ENCODE measurements at regions not wholly inside any gene's neighbourhood (a gene's known extent, or its start where the extent isn't known, plus 50 kb on each side); places are given as distances from the start of the nearest gene placed in this dataset.

GRCh38 chr6:163694988-163695398, 280.5 kb downstream of the QKI start:
- Histone ChIP-seq H3K27ac (ENCODE audit: low read length) (no peak overlapping the region), H3K27me3 (ENCODE audit: control insufficient read depth, insufficient read depth) (no peaks in the 10 kb centered on the region), H3K4me3 (ENCODE audit: low read length) (no peak overlapping the region), H3K9me3 (ENCODE audit: control insufficient read depth, low read length) (no peaks in the 10 kb centered on the region), H3K4me1 (ENCODE audit: control insufficient read depth, insufficient read depth, low read length) (no peaks in the 10 kb centered on the region)
- no peak for ATAC-seq
- intact Hi-C loops (cut with DNase I) = no loop called here
- 83% methylated on average over 6 of the region's 6 CpGs for WGBS
- no peak for DNase-seq

- Histone ChIP-seq H3K4me3 (ENCODE audit: low read length) (no peak overlapping the region), H3K27me3 (ENCODE audit: control insufficient read depth, insufficient read depth) (no peaks in the 10 kb centered on the region), H3K4me1 (ENCODE audit: control insufficient read depth, insufficient read depth, low read length) (no peaks in the 10 kb centered on the region), H3K9me3 (ENCODE audit: control insufficient read depth, low read length) (no peaks in the 10 kb centered on the region), H3K27ac (ENCODE audit: low read length) (no peak overlapping the region)
- WGBS = 90% methylated on average over 3 of the region's 3 CpGs
- intact Hi-C loops (cut with DNase I) = no loop called here
- ATAC-seq (no peak), DNase-seq (no peak)
Observed at GRCh38 chr6:163694072-163694471, 279.6 kb downstream of the QKI start.

- Histone ChIP-seq H3K4me3 (ENCODE audit: low read length) (no peak overlapping the region), H3K27ac (ENCODE audit: low read length) (no peak overlapping the region), H3K27me3 (ENCODE audit: control insufficient read depth, insufficient read depth) (no peaks in the 10 kb centered on the region), H3K9me3 (ENCODE audit: control insufficient read depth, low read length) (no peaks in the 10 kb centered on the region), H3K4me1 (ENCODE audit: control insufficient read depth, insufficient read depth, low read length) (no peaks in the 10 kb centered on the region)
- intact Hi-C loops (cut with DNase I) = no loop called here
- ATAC-seq (no peak), DNase-seq (no peak)
- WGBS = 92% methylated on average over 8 of the region's 8 CpGs
Observed at GRCh38 chr6:163691049-163691448, 276.5 kb downstream of the QKI start.

GRCh38 chr6:163688739-163689362, 274.3 kb downstream of the QKI start:
- no peaks in the 10 kb centered on the region for H3K9me3 ChIP-seq (ENCODE audit: control insufficient read depth, low read length)
- no peak overlapping the region for H3K27ac ChIP-seq (ENCODE audit: low read length)
- intact Hi-C loops (cut with DNase I) = no loop called here
- DNase-seq = no peak
- WGBS = 90% methylated on average over 6 of the region's 6 CpGs
- ATAC-seq = no peak
- no peaks in the 10 kb centered on the region for H3K4me1 ChIP-seq (ENCODE audit: control insufficient read depth, insufficient read depth, low read length)
- H3K4me3 ChIP-seq (ENCODE audit: low read length) = no peak overlapping the region
- no peaks in the 10 kb centered on the region for H3K27me3 ChIP-seq (ENCODE audit: control insufficient read depth, insufficient read depth)

- 97% methylated on average over 2 of the region's 2 CpGs for WGBS
- ATAC-seq = no peak
- Histone ChIP-seq H3K27me3 (ENCODE audit: control insufficient read depth, insufficient read depth) (no peaks in the 10 kb centered on the region), H3K9me3 (ENCODE audit: control insufficient read depth, low read length) (no peaks in the 10 kb centered on the region), H3K27ac (ENCODE audit: low read length) (no peak overlapping the region), H3K4me3 (ENCODE audit: low read length) (no peak overlapping the region), H3K4me1 (ENCODE audit: control insufficient read depth, insufficient read depth, low read length) (no peaks in the 10 kb centered on the region)
- intact Hi-C loops (cut with DNase I) = no loop called here
- no peak for DNase-seq
Observed at GRCh38 chr6:163687075-163687474, 272.6 kb downstream of the QKI start.

- Histone ChIP-seq H3K27ac (ENCODE audit: low read length) (no peak overlapping the region), H3K4me1 (ENCODE audit: control insufficient read depth, insufficient read depth, low read length) (no peaks in the 10 kb centered on the region), H3K9me3 (ENCODE audit: control insufficient read depth, low read length) (no peaks in the 10 kb centered on the region), H3K4me3 (ENCODE audit: low read length) (no peak overlapping the region), H3K27me3 (ENCODE audit: control insufficient read depth, insufficient read depth) (no peaks in the 10 kb centered on the region)
- WGBS = 77% methylated on average over 2 of the region's 2 CpGs
- no peak for ATAC-seq
- intact Hi-C loops (cut with DNase I) = no loop called here
- no peak for DNase-seq
Observed at GRCh38 chr6:163686301-163686700, 271.8 kb downstream of the QKI start.

- Histone ChIP-seq H3K27ac (ENCODE audit: low read length) (no peak overlapping the region), H3K4me3 (ENCODE audit: low read length) (no peak overlapping the region), H3K9me3 (ENCODE audit: control insufficient read depth, low read length) (no peaks in the 10 kb centered on the region), H3K4me1 (ENCODE audit: control insufficient read depth, insufficient read depth, low read length) (no peaks in the 10 kb centered on the region), H3K27me3 (ENCODE audit: control insufficient read depth, insufficient read depth) (no peaks in the 10 kb centered on the region)
- WGBS = 100% methylated on average over 1 of the region's 1 CpG
- DNase-seq = no peak
- ATAC-seq = no peak
- intact Hi-C loops (cut with DNase I) = no loop called here
Observed at GRCh38 chr6:163683105-163683622, 268.6 kb downstream of the QKI start.

- Histone ChIP-seq H3K9me3 (ENCODE audit: control insufficient read depth, low read length) (no peaks in the 10 kb centered on the region), H3K27ac (ENCODE audit: low read length) (no peak overlapping the region), H3K4me3 (ENCODE audit: low read length) (no peak overlapping the region), H3K4me1 (ENCODE audit: control insufficient read depth, insufficient read depth, low read length) (no peaks in the 10 kb centered on the region), H3K27me3 (ENCODE audit: control insufficient read depth, insufficient read depth) (no peaks in the 10 kb centered on the region)
- no peak for DNase-seq
- peak in 1 of 2 donors; percentile 68 for ATAC-seq
- intact Hi-C loops (cut with DNase I) = no loop called here
- WGBS = 29% methylated on average over 5 of the region's 5 CpGs
Observed at GRCh38 chr6:163679753-163680152, 265.2 kb downstream of the QKI start.

- no peaks in the 10 kb centered on the region for H3K9me3 ChIP-seq (ENCODE audit: control insufficient read depth, low read length)
- DNase-seq (no peak), ATAC-seq (no peak)
- intact Hi-C loops (cut with DNase I) = no loop called here
- no peaks in the 10 kb centered on the region for H3K27me3 ChIP-seq (ENCODE audit: control insufficient read depth, insufficient read depth)
- no peaks in the 10 kb centered on the region for H3K4me1 ChIP-seq (ENCODE audit: control insufficient read depth, insufficient read depth, low read length)
- H3K4me3 ChIP-seq (ENCODE audit: low read length) = no peak overlapping the region
- H3K27ac ChIP-seq (ENCODE audit: low read length) = no peak overlapping the region
- 94% methylated on average over 3 of the region's 3 CpGs for WGBS
Observed at GRCh38 chr6:163679012-163679660, 264.6 kb downstream of the QKI start.

GRCh38 chr6:163675611-163676010, 261.1 kb downstream of the QKI start:
- DNase-seq = no peak
- intact Hi-C loops (cut with DNase I) = no loop called here
- no peaks in the 10 kb centered on the region for H3K9me3 ChIP-seq (ENCODE audit: control insufficient read depth, low read length)
- no peak overlapping the region for H3K27ac ChIP-seq (ENCODE audit: low read length)
- no peak for ATAC-seq
- H3K27me3 ChIP-seq (ENCODE audit: control insufficient read depth, insufficient read depth) = no peaks in the 10 kb centered on the region
- no peak overlapping the region for H3K4me3 ChIP-seq (ENCODE audit: low read length)
- no peaks in the 10 kb centered on the region for H3K4me1 ChIP-seq (ENCODE audit: control insufficient read depth, insufficient read depth, low read length)

GRCh38 chr6:163672710-163673109, 258.2 kb downstream of the QKI start:
- intact Hi-C loops (cut with DNase I) = no loop called here
- H3K27ac ChIP-seq (ENCODE audit: low read length) = no peak overlapping the region
- ATAC-seq (no peak), DNase-seq (no peak)
- H3K9me3 ChIP-seq (ENCODE audit: control insufficient read depth, low read length) = no peaks in the 10 kb centered on the region
- no peaks in the 10 kb centered on the region for H3K27me3 ChIP-seq (ENCODE audit: control insufficient read depth, insufficient read depth)
- 68% methylated on average over 3 of the region's 3 CpGs for WGBS
- H3K4me3 ChIP-seq (ENCODE audit: low read length) = no peak overlapping the region
- no peaks in the 10 kb centered on the region for H3K4me1 ChIP-seq (ENCODE audit: control insufficient read depth, insufficient read depth, low read length)

Measured in right cardiac atrium (tissue), 5 donors.